ENCODE measurements at regions not wholly inside any gene's neighbourhood (a gene's known extent, or its start where the extent isn't known, plus 50 kb on each side); places are given as distances from the start of the nearest gene placed in this dataset.

DNA sequence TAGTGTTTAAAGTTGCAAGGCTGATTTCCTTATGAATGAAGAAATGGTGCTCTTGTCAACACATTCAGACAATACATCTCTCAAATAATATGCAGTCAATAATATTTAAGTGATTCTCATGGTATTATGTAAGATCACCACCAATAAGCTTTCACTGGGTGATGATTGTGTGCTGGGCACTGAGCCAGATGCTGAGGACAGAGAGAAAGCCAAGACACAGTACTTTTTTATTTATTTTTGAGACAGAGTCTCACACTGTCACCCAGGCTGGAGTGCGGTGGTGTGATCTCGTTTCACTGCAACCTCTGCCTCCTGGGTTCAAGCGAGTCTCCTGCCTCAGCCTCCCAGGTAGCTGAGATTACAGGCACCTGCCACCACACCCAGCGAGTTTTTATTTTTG is 130.6 kb upstream of the LSM8 start:
- DNase-seq: no peak
- Histone ChIP-seq H3K36me3 (no peaks in the 10 kb centered on the region), H3K9me3 (no peaks in the 10 kb centered on the region), H3K27ac (no peak overlapping the region), H3K4me1 (no peaks in the 10 kb centered on the region), H3K4me3 (no peak overlapping the region), H3K27me3 (no peaks in the 10 kb centered on the region), H3K9ac (ENCODE audit: low read depth in 2 of 2, low read length in 2 of 2) (no peak overlapping the region)
- intact Hi-C loops (cut with DNase I): no loop called here
- TF ChIP-seq, protein P1, sequence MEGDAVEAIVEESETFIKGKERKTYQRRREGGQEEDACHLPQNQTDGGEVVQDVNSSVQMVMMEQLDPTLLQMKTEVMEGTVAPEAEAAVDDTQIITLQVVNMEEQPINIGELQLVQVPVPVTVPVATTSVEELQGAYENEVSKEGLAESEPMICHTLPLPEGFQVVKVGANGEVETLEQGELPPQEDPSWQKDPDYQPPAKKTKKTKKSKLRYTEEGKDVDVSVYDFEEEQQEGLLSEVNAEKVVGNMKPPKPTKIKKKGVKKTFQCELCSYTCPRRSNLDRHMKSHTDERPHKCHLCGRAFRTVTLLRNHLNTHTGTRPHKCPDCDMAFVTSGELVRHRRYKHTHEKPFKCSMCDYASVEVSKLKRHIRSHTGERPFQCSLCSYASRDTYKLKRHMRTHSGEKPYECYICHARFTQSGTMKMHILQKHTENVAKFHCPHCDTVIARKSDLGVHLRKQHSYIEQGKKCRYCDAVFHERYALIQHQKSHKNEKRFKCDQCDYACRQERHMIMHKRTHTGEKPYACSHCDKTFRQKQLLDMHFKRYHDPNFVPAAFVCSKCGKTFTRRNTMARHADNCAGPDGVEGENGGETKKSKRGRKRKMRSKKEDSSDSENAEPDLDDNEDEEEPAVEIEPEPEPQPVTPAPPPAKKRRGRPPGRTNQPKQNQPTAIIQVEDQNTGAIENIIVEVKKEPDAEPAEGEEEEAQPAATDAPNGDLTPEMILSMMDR (IDR thresholded peaks at IDR 0.05): no peak

- Histone ChIP-seq H3K9ac (ENCODE audit: low read depth in 2 of 2, low read length in 2 of 2) (no peak overlapping the region), H3K36me3 (no peaks in the 10 kb centered on the region), H3K27me3 (no peaks in the 10 kb centered on the region), H3K4me3 (no peak overlapping the region), H3K9me3 (no peaks in the 10 kb centered on the region), H3K4me1 (no peaks in the 10 kb centered on the region), H3K27ac (no peak overlapping the region)
- intact Hi-C loops (cut with DNase I): no loop called here
- TF ChIP-seq, protein P1 (IDR thresholded peaks at IDR 0.05): no peak
- DNase-seq: no peak
Observed at GRCh38 chr7:118054529-118054928, 129.4 kb upstream of the LSM8 start.

DNA sequence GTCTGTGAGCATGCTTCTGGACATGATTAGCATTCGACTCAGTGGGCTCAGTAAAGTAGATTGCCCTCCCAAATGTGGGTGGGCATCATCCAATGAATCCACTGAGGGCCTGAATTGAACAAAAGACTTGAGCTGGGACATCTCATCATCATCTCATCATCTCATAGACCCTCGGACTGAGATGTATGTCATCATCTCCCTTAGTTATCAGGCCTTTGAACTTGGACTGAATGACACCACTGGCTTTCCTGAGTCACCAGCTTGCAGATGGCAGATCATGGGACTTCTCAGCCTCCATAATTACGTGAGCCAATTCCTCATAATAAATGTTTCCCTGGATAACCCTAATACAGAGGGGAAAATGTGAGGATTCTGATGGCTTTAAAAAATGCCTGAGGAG is 128.3 kb upstream of the LSM8 start:
- H3K36me3 ChIP-seq: no peaks in the 10 kb centered on the region
- TF ChIP-seq, protein P1 (IDR thresholded peaks at IDR 0.05): no peak
- H3K27me3 ChIP-seq: no peaks in the 10 kb centered on the region
- DNase-seq: no peak
- H3K27ac ChIP-seq: no peak overlapping the region
- H3K4me1 ChIP-seq: no peaks in the 10 kb centered on the region
- no peak overlapping the region for H3K9ac ChIP-seq (ENCODE audit: low read depth in 2 of 2, low read length in 2 of 2)
- H3K4me3 ChIP-seq: no peak overlapping the region
- no peaks in the 10 kb centered on the region for H3K9me3 ChIP-seq
- intact Hi-C loops (cut with DNase I): no loop called here

- Histone ChIP-seq H3K36me3 (no peaks in the 10 kb centered on the region), H3K9ac (ENCODE audit: low read depth in 2 of 2, low read length in 2 of 2) (no peak overlapping the region), H3K27me3 (no peaks in the 10 kb centered on the region), H3K27ac (no peak overlapping the region), H3K4me1 (no peaks in the 10 kb centered on the region), H3K9me3 (no peaks in the 10 kb centered on the region), H3K4me3 (no peak overlapping the region)
- intact Hi-C loops (cut with DNase I): no loop called here
- TF ChIP-seq, protein P1 (IDR thresholded peaks at IDR 0.05): no peak
- DNase-seq: no peak
Observed at GRCh38 chr7:118057404-118057803, 126.6 kb upstream of the LSM8 start.

DNA sequence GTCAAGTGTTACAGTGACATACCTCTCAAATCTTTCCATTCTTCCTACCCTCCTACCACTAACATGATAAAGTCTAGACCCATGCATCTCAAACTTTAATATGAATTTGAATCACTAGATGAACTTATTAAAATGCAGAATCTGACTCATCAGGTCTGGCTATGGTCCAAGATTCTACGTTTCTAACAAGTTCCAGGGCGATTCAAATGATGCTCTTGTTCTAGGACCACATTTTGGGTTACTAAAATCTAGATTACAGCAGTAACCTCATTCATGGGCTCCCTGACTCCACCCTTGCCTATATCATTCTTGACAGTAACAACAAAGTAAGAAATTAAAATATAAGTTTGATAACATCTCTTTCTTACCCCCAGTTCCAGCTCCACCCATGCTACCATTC is 124.8 kb upstream of the LSM8 start:
- TF ChIP-seq, protein P1 (IDR thresholded peaks at IDR 0.05): no peak
- Histone ChIP-seq H3K36me3 (no peaks in the 10 kb centered on the region), H3K4me1 (no peaks in the 10 kb centered on the region), H3K9ac (ENCODE audit: low read depth in 2 of 2, low read length in 2 of 2) (no peak overlapping the region), H3K27ac (no peak overlapping the region), H3K4me3 (no peak overlapping the region), H3K9me3 (no peaks in the 10 kb centered on the region), H3K27me3 (no peaks in the 10 kb centered on the region)
- no peak for DNase-seq
- intact Hi-C loops (cut with DNase I): no loop called here

DNA sequence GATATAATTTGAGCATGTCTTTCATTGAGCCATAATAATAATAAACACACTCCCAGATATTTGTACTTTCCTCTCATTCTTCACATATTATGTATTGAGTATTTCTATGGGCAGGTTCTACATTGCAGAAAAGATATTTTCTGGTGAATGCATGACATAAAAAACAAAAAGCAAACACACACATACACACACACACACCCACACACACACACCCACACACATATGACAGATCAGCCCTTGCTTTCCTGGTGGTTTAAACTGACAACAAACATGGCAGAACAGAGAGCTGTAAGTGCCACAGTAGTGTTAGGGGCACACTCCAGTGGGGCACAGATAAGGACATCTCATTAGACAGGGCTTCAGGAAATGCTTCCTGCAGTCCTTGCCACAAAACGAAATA is 123.3 kb upstream of the LSM8 start:
- TF ChIP-seq, protein P1 (IDR thresholded peaks at IDR 0.05): no peak
- no peak for DNase-seq
- Histone ChIP-seq H3K36me3 (no peaks in the 10 kb centered on the region), H3K9ac (ENCODE audit: low read depth in 2 of 2, low read length in 2 of 2) (no peak overlapping the region), H3K4me1 (no peaks in the 10 kb centered on the region), H3K27ac (no peak overlapping the region), H3K9me3 (no peaks in the 10 kb centered on the region), H3K27me3 (no peaks in the 10 kb centered on the region), H3K4me3 (no peak overlapping the region)
- intact Hi-C loops (cut with DNase I): no loop called here

Measured in colonic mucosa (tissue), 4 donors.